ENCODE measurements at regions not wholly inside any gene's neighbourhood (a gene's known extent, or its start where the extent isn't known, plus 50 kb on each side); places are given as distances from the start of the nearest gene placed in this dataset.
"Not testable (repeated sequence)": the region's sequence is repeated elsewhere in the genome, so short reads cannot be mapped to it uniquely, and the experiment has no call there.

DNA sequence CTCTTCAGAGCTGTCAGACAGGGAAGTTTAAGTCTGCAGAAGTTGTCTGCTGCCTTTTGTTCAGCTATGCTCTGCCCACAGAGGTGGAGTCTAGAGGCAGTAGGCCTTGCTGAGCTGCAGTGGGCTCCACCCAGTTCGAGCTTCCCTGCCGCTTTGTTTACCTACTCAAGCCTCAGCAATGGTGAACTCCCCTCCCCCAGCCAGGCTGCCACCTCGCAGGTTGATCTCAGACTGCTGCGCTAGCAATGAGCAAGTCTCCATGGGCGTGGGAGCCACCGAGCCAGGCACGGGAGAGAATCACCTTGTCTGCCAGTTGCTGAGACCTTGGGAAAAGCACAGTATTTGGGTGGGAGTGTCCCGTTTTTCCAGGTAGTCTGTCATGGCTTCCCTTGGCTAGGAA lies 56.1 kb upstream of the SGPP2 start:
- TF ChIP-seq, protein P1, sequence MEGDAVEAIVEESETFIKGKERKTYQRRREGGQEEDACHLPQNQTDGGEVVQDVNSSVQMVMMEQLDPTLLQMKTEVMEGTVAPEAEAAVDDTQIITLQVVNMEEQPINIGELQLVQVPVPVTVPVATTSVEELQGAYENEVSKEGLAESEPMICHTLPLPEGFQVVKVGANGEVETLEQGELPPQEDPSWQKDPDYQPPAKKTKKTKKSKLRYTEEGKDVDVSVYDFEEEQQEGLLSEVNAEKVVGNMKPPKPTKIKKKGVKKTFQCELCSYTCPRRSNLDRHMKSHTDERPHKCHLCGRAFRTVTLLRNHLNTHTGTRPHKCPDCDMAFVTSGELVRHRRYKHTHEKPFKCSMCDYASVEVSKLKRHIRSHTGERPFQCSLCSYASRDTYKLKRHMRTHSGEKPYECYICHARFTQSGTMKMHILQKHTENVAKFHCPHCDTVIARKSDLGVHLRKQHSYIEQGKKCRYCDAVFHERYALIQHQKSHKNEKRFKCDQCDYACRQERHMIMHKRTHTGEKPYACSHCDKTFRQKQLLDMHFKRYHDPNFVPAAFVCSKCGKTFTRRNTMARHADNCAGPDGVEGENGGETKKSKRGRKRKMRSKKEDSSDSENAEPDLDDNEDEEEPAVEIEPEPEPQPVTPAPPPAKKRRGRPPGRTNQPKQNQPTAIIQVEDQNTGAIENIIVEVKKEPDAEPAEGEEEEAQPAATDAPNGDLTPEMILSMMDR (tag by site-specific recombination; IDR thresholded peaks at IDR 0.05) = not testable (repeated sequence)
- not testable (repeated sequence) for TF ChIP-seq ZBTB17 (tag by site-specific recombination; IDR thresholded peaks at IDR 0.05); ZBTB44 (tag by site-specific recombination; IDR thresholded peaks at IDR 0.05); MEIS1 (CRISPR knock-in tag; IDR thresholded peaks at IDR 0.05; ENCODE audit: borderline replicate concordance); ZNF202 (tag by site-specific recombination; IDR thresholded peaks at IDR 0.05; ENCODE audit: borderline replicate concordance); ZNF544 (tag by site-specific recombination; IDR thresholded peaks at IDR 0.05)

Measured in HEK293 (cell line).